Endothelial cell of umbilical vein (primary cell): ENCODE measurements at regions not wholly inside any gene's neighbourhood (a gene's known extent, or its start where the extent isn't known, plus 50 kb on each side); places are given as distances from the start of the nearest gene placed in this dataset.

Source experiments
- EZH2 ChIP-seq: IDR thresholded peaks from 2 replicates; pipeline ENCODE4 v1.6.1; 2012; ENCODE audit warnings: borderline replicate concordance, low read depth, mild to moderate bottlenecking, moderate library complexity, low read length, inconsistent platforms; ENCODE audit not compliant: severe bottlenecking
- FOS ChIP-seq: IDR thresholded peaks from 2 replicates; pipeline ENCODE4 v1.6.1; 2011; ENCODE audit warnings: mild to moderate bottlenecking, low read length, moderate library complexity, borderline replicate concordance; ENCODE audit not compliant: insufficient read depth
- JUN ChIP-seq: IDR thresholded peaks from 2 replicates; pipeline ENCODE4 v1.6.1; 2011; ENCODE audit warnings: borderline replicate concordance, low read depth; ENCODE audit not compliant: insufficient read length, insufficient read depth
- MAX ChIP-seq: IDR thresholded peaks from 2 replicates; pipeline ENCODE4 v1.6.1; 2011; ENCODE audit not compliant: insufficient read depth, insufficient read length
- MYC ChIP-seq: IDR thresholded peaks from one replicate; pipeline ENCODE4 v1.6.1; 2011; ENCODE audit warnings: mild to moderate bottlenecking, low read depth, low read length
- POLR2A ChIP-seq: IDR thresholded peaks from 2 replicates; pipeline ENCODE4 v1.6.1; 2012; ENCODE audit warnings: low read depth, mild to moderate bottlenecking, control low read depth, low read length
- POLR2AphosphoS5 ChIP-seq: IDR thresholded peaks from 2 replicates; pipeline ENCODE4 v1.6.1; 2012; ENCODE audit warnings: low read depth, mild to moderate bottlenecking, control low read depth, low read length, moderate library complexity; ENCODE audit not compliant: insufficient read depth
- TF ChIP-seq, protein P1 (sequence below), 2 donors: IDR thresholded peaks; 1 replicate in 1 of 2; 2 replicates in 1 of 2; pipeline ENCODE4 v1.5.1; 2011; ENCODE audit warnings: low read length in 2 of 2, mild to moderate bottlenecking in 2 of 2, moderate library complexity in 2 of 2, control low read depth in 1 of 2, inconsistent platforms in 1 of 2, low read depth in 1 of 2; ENCODE audit not compliant: insufficient read depth in 1 of 2; ENCODE audit errors: extremely low read depth in 1 of 2

DNA sequence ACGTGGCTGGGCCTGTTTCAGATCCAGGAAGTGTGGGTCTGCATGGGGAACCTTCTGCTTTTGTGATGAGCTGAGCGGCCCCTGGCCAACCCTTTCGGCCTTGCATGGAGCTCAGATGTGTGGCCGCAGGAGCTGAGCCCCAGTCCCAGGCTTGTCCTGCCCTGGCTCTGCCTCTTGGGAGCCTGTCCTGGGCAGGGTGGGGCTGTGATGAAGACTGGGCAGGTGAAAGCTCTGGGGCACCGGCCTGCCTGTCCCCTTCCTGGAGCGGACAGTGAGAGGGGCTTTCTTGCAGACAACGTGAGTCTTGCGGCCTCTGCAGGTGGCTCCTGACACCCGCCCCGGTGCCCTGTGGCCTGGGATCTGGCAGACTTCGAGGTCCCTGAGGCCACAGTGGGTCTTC, 1296.6 kb downstream of the BRD1 start:
- TF ChIP-seq, protein P1, sequence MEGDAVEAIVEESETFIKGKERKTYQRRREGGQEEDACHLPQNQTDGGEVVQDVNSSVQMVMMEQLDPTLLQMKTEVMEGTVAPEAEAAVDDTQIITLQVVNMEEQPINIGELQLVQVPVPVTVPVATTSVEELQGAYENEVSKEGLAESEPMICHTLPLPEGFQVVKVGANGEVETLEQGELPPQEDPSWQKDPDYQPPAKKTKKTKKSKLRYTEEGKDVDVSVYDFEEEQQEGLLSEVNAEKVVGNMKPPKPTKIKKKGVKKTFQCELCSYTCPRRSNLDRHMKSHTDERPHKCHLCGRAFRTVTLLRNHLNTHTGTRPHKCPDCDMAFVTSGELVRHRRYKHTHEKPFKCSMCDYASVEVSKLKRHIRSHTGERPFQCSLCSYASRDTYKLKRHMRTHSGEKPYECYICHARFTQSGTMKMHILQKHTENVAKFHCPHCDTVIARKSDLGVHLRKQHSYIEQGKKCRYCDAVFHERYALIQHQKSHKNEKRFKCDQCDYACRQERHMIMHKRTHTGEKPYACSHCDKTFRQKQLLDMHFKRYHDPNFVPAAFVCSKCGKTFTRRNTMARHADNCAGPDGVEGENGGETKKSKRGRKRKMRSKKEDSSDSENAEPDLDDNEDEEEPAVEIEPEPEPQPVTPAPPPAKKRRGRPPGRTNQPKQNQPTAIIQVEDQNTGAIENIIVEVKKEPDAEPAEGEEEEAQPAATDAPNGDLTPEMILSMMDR (IDR thresholded peaks at IDR 0.05; ENCODE audit: extremely low read depth in 1 of 2, insufficient read depth in 1 of 2, low read depth in 1 of 2, low read length in 2 of 2): no peak
- TF ChIP-seq EZH2 (no peak), POLR2A (no peak), MAX (no peak), POLR2AphosphoS5 (no peak), FOS (no peak), JUN (no peak), MYC (no peak)
